GM19468 (cell line): ENCODE measurements at regions not wholly inside any gene's neighbourhood (a gene's known extent, or its start where the extent isn't known, plus 50 kb on each side); places are given as distances from the start of the nearest gene placed in this dataset.

ENCODE experiments used
- ATAC-seq: cut with Tn5 transposase; IDR thresholded peaks from one replicate; pipeline ENCODE4 v1.9.1; 2021; ENCODE audit warnings: mild to moderate bottlenecking, moderate library complexity, moderate number of reproducible peaks; ENCODE audit not compliant: unreplicated experiment; ENCODE audit errors: extremely low read depth

GRCh38 chr3:124172816-124173215 is 180.9 kb upstream of the ROPN1 start:
- no peak for ATAC-seq

DNA sequence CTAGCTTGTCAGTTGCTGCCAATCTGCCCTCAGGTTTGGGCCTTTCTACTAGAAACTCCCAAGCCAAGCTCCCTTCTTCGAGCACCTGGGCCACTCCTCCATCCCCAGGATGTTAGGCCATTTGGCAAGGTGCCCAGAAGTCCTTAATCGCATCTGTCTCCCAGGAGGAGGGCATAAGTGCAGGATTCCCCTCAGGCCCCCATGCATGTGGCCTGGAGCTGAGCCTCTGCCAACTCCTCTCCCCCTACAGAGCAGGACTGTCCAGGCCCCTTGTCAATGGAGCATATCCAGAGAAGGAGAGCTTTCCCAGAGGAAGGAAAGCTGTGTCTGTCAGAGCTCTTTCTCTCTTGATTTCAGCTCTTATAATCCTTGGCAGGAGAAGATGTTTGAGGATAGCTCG is 182.6 kb upstream of the ROPN1 start:
- ATAC-seq = no peak

GRCh38 chr3:124174910-124175874 is 183.3 kb upstream of the ROPN1 start:
- no peak for ATAC-seq

DNA sequence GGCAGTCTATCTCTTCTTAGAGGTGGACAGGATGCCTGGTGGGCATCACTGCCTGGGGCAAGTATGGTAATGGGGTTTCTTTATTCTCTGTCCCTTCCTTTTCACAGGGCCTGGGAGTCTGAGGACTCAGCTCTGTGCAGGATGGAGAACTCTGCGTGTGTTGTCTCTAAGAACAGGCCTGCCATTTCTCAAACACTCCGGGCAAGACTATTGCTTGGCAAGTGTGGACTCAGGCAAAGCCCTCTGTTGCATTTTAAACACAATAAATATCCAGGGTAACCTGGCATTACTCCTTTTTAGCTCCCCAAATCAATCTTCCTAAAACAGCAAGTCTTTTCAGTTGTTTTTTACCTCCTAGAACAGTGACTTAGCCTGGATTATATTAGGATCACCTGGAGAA is 185.1 kb upstream of the ROPN1 start:
- no peak for ATAC-seq

- no peak for ATAC-seq
These were observed 186.6 kb upstream of the ROPN1 start for GRCh38 chr3:124178531-124178930.

- no peak for ATAC-seq
These were observed 208.5 kb upstream of the ROPN1 start for GRCh38 chr3:124200407-124200806.

- no peak for ATAC-seq
These were observed 209.3 kb upstream of the ROPN1 start for GRCh38 chr3:124201226-124201625.

DNA sequence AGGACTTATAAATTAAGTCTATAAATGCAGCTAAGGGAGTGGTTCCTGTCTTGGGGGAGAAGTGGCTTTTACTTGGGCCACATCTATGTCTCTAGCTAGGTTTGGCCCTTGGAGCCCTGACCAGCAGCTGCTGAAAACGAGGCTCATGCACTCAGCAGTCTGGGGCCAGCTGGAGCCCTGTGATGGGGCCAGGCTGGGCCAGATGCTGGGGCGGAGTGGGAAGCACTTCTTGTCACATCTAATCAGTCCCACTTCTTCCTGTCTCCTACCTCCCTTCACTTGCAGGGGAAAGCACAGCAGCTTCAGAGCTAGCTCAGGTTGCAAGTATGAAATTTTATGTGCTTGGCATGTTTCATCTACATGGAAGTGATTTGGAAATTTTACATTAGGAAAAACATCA is 209.9 kb upstream of the ROPN1 start:
- ATAC-seq = no peak

DNA sequence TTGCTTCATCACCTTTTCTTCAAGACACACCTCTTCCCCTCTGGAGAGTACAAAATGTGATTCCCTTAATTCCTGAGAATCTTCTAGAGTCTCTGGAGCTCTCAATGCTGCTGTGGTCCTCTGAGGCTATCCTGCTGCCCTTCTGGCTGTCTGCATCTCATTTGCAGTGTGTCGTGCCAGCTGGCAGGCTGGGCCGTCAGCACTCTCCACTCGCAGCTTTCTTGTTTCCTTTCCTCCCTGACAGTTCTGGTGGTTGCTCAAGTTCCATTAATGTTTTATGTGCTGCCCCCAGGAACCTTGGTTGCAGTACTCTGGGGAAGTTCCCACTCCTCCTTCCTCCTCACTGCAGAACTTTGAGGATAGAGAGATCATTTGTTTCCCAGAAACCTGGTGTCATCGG is 210.8 kb upstream of the ROPN1 start:
- no peak for ATAC-seq

DNA sequence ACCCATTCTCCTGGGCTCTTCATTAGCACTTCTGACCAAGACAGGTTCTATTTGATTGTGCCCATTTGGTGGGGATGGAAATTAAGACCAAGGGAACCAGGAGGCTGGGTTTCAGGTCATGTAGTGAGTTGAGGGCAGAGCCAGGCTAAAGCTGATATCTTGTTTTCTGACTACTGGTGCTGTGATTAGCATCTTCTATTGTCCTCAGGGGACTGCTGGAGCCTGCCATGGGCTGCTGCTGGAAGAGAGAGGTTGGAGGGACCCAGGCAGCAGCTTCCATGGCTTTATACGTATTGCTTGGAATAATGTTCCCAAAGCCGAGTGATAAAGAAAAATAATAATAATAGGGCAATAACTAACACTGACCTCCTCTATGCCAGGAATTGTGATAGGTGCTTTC is 211.4 kb upstream of the ROPN1 start:
- ATAC-seq = no peak

GRCh38 chr3:124206225-124207055 is 214.5 kb upstream of the ROPN1 start:
- no peak for ATAC-seq

DNA sequence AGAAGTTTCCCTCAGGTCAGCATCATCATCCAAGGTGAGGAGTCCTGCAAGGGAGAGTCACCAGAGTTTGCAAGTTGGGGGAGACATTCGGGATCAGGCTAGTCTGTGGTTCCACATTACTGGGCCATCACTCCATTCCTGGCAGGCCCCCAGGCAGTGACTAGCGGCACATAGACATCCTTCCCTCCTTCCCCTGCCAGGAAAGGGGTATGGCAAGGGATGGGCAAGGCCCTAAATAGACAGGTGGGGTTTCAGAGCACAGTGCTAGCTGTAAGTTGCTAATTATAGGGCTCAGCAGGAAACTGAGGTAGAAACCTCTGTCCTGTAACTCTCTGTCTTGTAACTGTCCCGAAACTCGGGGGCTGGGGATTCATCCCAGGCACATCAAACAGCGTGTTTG is 215.2 kb upstream of the ROPN1 start:
- no peak for ATAC-seq

DNA sequence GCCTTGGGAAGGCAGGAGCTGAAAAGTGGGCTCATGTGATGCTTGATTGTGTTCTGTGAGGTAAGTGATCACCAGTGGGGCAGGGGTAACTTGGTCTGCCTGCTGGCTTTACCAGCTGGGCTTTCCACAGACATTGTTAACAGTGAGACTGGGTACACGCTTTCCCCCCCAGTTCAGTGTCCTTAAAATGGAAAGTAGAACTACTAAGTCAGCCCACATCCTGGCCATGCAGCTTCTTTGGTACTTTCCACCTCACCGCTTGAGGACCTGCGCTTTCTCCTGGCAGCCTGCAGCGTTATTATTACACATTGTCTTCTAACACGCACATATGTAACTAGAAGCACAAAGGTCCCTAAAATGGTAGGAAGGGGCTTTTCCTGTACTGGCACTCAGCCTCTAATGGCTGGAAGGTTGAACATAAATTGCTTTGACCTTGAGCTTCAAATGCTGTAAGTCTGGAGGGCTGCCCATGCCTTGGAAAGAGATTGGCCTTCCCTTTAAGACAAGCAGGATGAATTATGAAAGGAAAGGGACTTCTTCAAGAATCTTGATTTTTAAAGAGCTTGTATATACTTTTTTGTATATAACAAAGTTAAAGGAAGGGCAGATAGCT is 216.1 kb upstream of the ROPN1 start:
- no peak for ATAC-seq

- ATAC-seq = no peak
These were observed 217.5 kb upstream of the ROPN1 start for GRCh38 chr3:124209426-124209825.

- no peak for ATAC-seq
These were observed 219.0 kb upstream of the ROPN1 start for GRCh38 chr3:124210899-124211298.

- ATAC-seq = no peak
These were observed 221.7 kb upstream of the ROPN1 start for GRCh38 chr3:124213641-124214040.

- no peak for ATAC-seq
These were observed 225.6 kb upstream of the ROPN1 start for GRCh38 chr3:124217542-124217941.

DNA sequence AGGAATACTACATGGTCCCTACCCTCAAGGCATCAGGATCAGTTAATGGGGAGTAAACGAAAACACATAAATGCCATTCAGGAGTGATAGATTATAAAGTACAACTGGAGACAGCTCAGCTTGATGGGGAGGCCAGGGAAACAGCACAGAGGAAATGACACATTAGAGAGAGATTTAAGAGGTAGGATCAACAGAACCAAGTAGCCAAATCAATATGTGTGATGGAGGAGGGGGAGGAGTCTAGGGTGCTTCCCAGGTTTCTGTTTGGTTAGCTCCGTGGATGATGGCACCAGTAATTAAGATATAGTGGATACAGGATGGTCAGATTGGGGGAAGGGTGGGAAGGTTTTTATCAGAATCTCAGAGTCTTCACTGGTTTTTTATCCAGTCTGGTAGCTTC is 229.5 kb upstream of the ROPN1 start:
- ATAC-seq = no peak

DNA sequence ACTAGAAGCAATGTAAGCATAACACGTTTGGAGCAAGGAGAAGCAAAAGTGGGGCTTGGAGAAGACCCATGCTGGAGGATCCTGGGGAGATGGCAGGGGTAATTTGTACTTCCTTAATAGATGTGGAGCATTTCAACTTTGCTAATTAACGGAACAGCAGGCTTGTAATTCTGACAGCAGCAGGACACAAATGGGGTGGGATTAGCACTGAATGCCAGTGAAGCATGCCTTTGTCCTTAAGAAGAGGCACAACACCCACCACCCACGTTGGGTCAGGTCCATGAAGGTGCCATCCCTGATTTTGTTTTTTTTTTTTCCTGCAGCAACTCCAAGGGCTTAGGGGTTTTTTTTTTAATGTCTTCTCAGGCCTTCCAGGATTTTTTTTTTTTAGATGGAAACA is 231.9 kb upstream of the ROPN1 start:
- ATAC-seq = no peak

- no peak for ATAC-seq
These were observed 235.3 kb upstream of the ROPN1 start for GRCh38 chr3:124227150-124227630.

GRCh38 chr3:124229420-124229819 is 237.5 kb upstream of the ROPN1 start:
- ATAC-seq = no peak
